ENCODE measurements at regions not wholly inside any gene's neighbourhood (a gene's known extent, or its start where the extent isn't known, plus 50 kb on each side); places are given as distances from the start of the nearest gene placed in this dataset.

- TF ChIP-seq CTCF (IDR thresholded peaks at IDR 0.05): no peak
- TF ChIP-seq POLR2A (IDR thresholded peaks at IDR 0.05): no peak
Measured at GRCh38 chr6:79838851-79839250, 108.5 kb downstream of the ELOVL4 start.

Data from breast epithelium (tissue), 3 donors.